ENCODE measurements at regions not wholly inside any gene's neighbourhood (a gene's known extent, or its start where the extent isn't known, plus 50 kb on each side); places are given as distances from the start of the nearest gene placed in this dataset.

GRCh38 chr11:27274854-27275395, 88.1 kb downstream of the CCDC34 start:
- Histone ChIP-seq H3K27ac (ENCODE audit: extremely low read depth, low read depth, low read length) (no peak overlapping the region), H3K4me1 (replicated peaks in 1 of 2; ENCODE audit: control insufficient read depth in 2 of 2, insufficient read depth in 2 of 2, low read length in 2 of 2) (no peaks in the 10 kb centered on the region), H3K9ac (ENCODE audit: insufficient read depth in 1 of 2, low read depth in 2 of 2, low read length in 2 of 2) (no peak overlapping the region), H3K9me1 (ENCODE audit: control insufficient read depth, insufficient read depth, low read length) (no peaks in the 10 kb centered on the region), H3K4me2 (ENCODE audit: insufficient read depth, low read length) (no peak overlapping the region), H3K9me3 (replicated peaks; ENCODE audit: control insufficient read depth, insufficient read depth, low read depth, low read length) (no peaks in the 10 kb centered on the region), H3K4me3 (no peak overlapping the region), H3K36me3 (ENCODE audit: control insufficient read depth, insufficient read depth, low read length) (no peaks in the 10 kb centered on the region), H3K79me2 (ENCODE audit: control insufficient read depth, insufficient read depth, low read length) (no peaks in the 10 kb centered on the region), H2AFZ (ENCODE audit: low read depth, low read length) (no peak overlapping the region), H4K20me1 (replicated peaks; ENCODE audit: control insufficient read depth, insufficient read depth, low read length) (no peaks in the 10 kb centered on the region), H3K27me3 (ENCODE audit: control insufficient read depth in 2 of 2, insufficient read depth in 2 of 2, low read length in 2 of 2) (peaks cover 0 to 4% of the 10 kb centered on the region in 2 experiments; a peak in 1 of 5 replicates)
- DNase-seq (ENCODE audit: extremely low read depth in 1 of 4, low spot score in 3 of 4) (no peak), FAIRE-seq (no peak), ATAC-seq (no peak)
- in situ Hi-C loops (cut with MboI) = no loop called here
- BruUV-seq (replicated peaks) = no TSS peak
- CTCF ChIA-PET (ENCODE audit: low intra/inter-chr PET ratio) = no interaction called here
- intact Hi-C loops (cut with micrococcal nuclease) = no loop called here
- TF ChIP-seq POLR2H (tag; IDR thresholded peaks at IDR 0.05; ENCODE audit: low read depth) (no peak), RREB1 (CRISPR knock-in tag; IDR thresholded peaks at IDR 0.05) (no peak), CBX1 (IDR thresholded peaks at IDR 0.05; ENCODE audit: low read depth) (no peak), ZNF354B (CRISPR knock-in tag; IDR thresholded peaks at IDR 0.05) (no peak), ARNT (IDR thresholded peaks at IDR 0.05) (no peak), NFIC (IDR thresholded peaks at IDR 0.05) (no peak)
- POLR2A ChIA-PET = interaction anchor here (0.6 kb wide), 1 partner anchor 41 kb away, joined by 3 read pairs; no protein-coding TSS in a partner anchor

All from K562 (cell line).